GM12878 (cell line): ENCODE measurements at regions not wholly inside any gene's neighbourhood (a gene's known extent, or its start where the extent isn't known, plus 50 kb on each side); places are given as distances from the start of the nearest gene placed in this dataset.

Source experiments
- ATAC-seq: fragments of 200-7000 bp; cut with Tn5 transposase; 3 replicates; pipeline ENCODE4 v1.9.1; 2020; ENCODE audit warnings: mild to moderate bottlenecking, moderate library complexity
- BruUV-seq: library from RNA; stranded (reverse); fragments of 400-500 nt; replicated peaks from 2 replicates; lab custom pipeline; 2021; lab: Mats Ljungman, UMichigan
- CTCF ChIA-PET: fragments of 300-600 bp; sonication (Branson Sonifier 250); formaldehyde crosslinking; extraction: SDS; loops from one replicate; lab custom pipeline; 2021; ENCODE audit warnings: inconsistent platforms; lab: Yijun Ruan, JAX
- POLR2A ChIA-PET: fragments of 350-600 bp; formaldehyde crosslinking; extraction: SDS; loops from one replicate; lab custom pipeline; 2021; ENCODE audit warnings: inconsistent platforms; lab: Charles Lee
- RAD21 ChIA-PET: fragments of 300-600 bp; sonication (Branson Sonifier 250); formaldehyde crosslinking; loops from one replicate; lab custom pipeline; 2023; ENCODE audit warnings: antibody characterized with exemption; ENCODE audit not compliant: unreplicated experiment; lab: Charles Lee
- SMC1A ChIA-PET: fragments of 300-600 bp; sonication (Branson Sonifier 250); formaldehyde crosslinking; loops from one replicate; lab custom pipeline; 2023; ENCODE audit not compliant: unreplicated experiment, uncharacterized antibody; lab: Charles Lee
- DNase-seq: peaks from one replicate; pipeline ENCODE4 v3.0.0-alpha.2; 2011; ENCODE audit warnings: low read depth, low spot score
- FAIRE-seq: peaks from 3 replicates; lab custom pipeline; 2011; peaks lifted over from hg19 to GRCh38; lab: Jason Lieb, UNC
- H2AFZ ChIP-seq: 2 replicates; pipeline ENCODE4 v1.6.0; 2011; ENCODE audit warnings: low read depth, low read length, control low read depth; ENCODE audit not compliant: control insufficient read depth
- H3K27ac ChIP-seq: 2 replicates; pipeline ENCODE4 v1.5.1; 2011; ENCODE audit warnings: control low read depth; ENCODE audit not compliant: control insufficient read depth, insufficient read depth
- H3K27me3 ChIP-seq, 2 experiments: replicated peaks in 1 of 2; 2 replicates each; pipeline versions ENCODE4 v1.6.0 to v1.6.1; 2011; ENCODE audit warnings: low read length in 1 of 2; ENCODE audit not compliant: control insufficient read depth in 2 of 2, insufficient read depth in 2 of 2
- H3K36me3 ChIP-seq, 2 experiments: 2 replicates each; pipeline ENCODE4 v1.5.1; 2011; ENCODE audit warnings: low read length in 1 of 2; ENCODE audit not compliant: control insufficient read depth in 2 of 2, insufficient read depth in 2 of 2
- H3K4me1 ChIP-seq: 2 replicates; pipeline ENCODE4 v1.6.1; 2011; ENCODE audit warnings: mild to moderate bottlenecking, low read length, moderate library complexity, mixed read lengths; ENCODE audit not compliant: control insufficient read depth, insufficient read depth
- H3K4me2 ChIP-seq: 2 replicates; pipeline ENCODE4 v1.6.0; 2011; ENCODE audit warnings: control low read depth; ENCODE audit not compliant: control insufficient read depth, insufficient read depth
- H3K4me3 ChIP-seq: fragments of 200-600 bp; sonication (generic); 2 replicates; pipeline ENCODE4 v1.5.1; 2016
- H3K79me2 ChIP-seq: 2 replicates; pipeline ENCODE4 v1.6.0; 2011; ENCODE audit warnings: low read length; ENCODE audit not compliant: control insufficient read depth, insufficient read depth
- H3K9ac ChIP-seq: 2 replicates; pipeline ENCODE4 v1.8.0; 2011; ENCODE audit warnings: low read length, control low read depth, mixed read lengths; ENCODE audit not compliant: control insufficient read depth, insufficient read depth
- H3K9me3 ChIP-seq: replicated peaks from 3 replicates; pipeline ENCODE4 v1.5.1; 2011; ENCODE audit warnings: mild to moderate bottlenecking, low read length; ENCODE audit not compliant: control insufficient read depth, insufficient read depth
- H4K20me1 ChIP-seq: 2 replicates; pipeline ENCODE4 v1.6.0; 2011; ENCODE audit not compliant: control insufficient read depth, insufficient read depth
- E2F4 ChIP-seq: IDR thresholded peaks from 2 replicates; pipeline ENCODE4 v1.6.1; 2012; ENCODE audit warnings: low read depth, low read length, improper control_type of control experiment
- E2F8 ChIP-seq: fragments of 450-650 bp; IDR thresholded peaks from 2 replicates; pipeline ENCODE4 v1.6.1; 2018; ENCODE audit warnings: mild to moderate bottlenecking, low read depth, moderate library complexity; ENCODE audit not compliant: partially characterized antibody
- FOXM1 ChIP-seq: IDR thresholded peaks from 2 replicates; pipeline ENCODE4 v1.6.1; 2012; ENCODE audit warnings: low read depth, mild to moderate bottlenecking, inconsistent platforms, low read length, moderate library complexity
- NFYA ChIP-seq: IDR thresholded peaks from 2 replicates; pipeline ENCODE4 v1.6.1; 2011; ENCODE audit warnings: low read depth, mild to moderate bottlenecking, low read length, improper control_type of control experiment, borderline replicate concordance
- REST ChIP-seq: IDR thresholded peaks from 2 replicates; pipeline ENCODE4 v1.6.1; 2012; ENCODE audit warnings: mild to moderate bottlenecking, low read depth, low read length
- YY1 ChIP-seq: IDR thresholded peaks from 2 replicates; pipeline ENCODE4 v1.6.1; 2011; ENCODE audit warnings: low read depth, mild to moderate bottlenecking, low read length
- ZNF622 ChIP-seq: fragments of 450-650 bp; IDR thresholded peaks from 2 replicates; pipeline ENCODE4 v1.6.1; 2017; ENCODE audit warnings: mild to moderate bottlenecking, inconsistent platforms
- WGBS: methylation state at CpG from one replicate; pipeline ENCODE4 v1.1.6; 2016; ENCODE audit warnings: low lambda C conversion rate; ENCODE audit not compliant: insufficient replicate concordance, insufficient coverage; ENCODE audit errors: missing lambda C conversion rate; 5-methylcytosine and 5-hydroxymethylcytosine counted together
- in situ Hi-C: fragments of 300-500 bp; cut with MboI; formaldehyde crosslinking; loops from 9 replicates; pipeline ENCODE4 v1.14.3; 2018; ENCODE audit warnings: mixed read lengths
- intact Hi-C: fragments of 100-400 bp; cut with micrococcal nuclease; formaldehyde crosslinking; loops from one replicate; pipeline ENCODE4 v1.14.2; 2022; ENCODE audit not compliant: unreplicated experiment

DNA sequence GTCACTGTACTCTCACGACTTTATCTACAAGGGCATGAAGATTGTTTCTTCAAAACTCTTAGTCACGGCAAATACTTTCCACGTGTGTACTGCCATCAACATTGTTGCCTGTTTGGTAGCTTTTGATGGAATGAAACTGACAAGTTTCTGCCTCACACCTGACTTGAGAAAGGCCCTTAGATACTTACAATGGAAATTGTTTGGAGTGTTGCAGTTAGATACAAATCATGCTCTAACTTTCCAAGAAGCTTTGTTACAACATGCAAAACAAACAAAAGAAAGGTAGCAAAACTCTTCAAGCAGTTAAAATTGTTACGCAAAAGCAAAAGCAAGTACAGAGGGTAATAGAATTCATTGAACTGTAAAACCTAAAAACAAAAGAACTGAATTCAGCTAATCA, 91.1 kb upstream of the TLE4 start:
- POLR2A ChIA-PET = no interaction called here
- H3K27ac ChIP-seq = no peak overlapping the region
- RAD21 ChIA-PET = interaction anchor here (1.2 to 2.4 kb wide), 2 partner anchors 91 to 93 kb away, joined by 3 to 8 read pairs; partner anchors contain the start of gene TLE4
- no peak for ATAC-seq
- intact Hi-C loops = no loop called here
- no peak overlapping the region for H3K4me3 ChIP-seq
- CTCF ChIA-PET = no interaction called here
- H3K9me3 ChIP-seq = no peaks in the 10 kb centered on the region
- SMC1A ChIA-PET = interaction anchor here (0.6 to 1.4 kb wide), 4 partner anchors 9 to 803 kb away, joined by 3 to 5 read pairs (median 4); partner anchors contain the start of gene TLE4
- no peaks in the 10 kb centered on the region for H3K36me3 ChIP-seq
- no peak for TF ChIP-seq E2F8
- no peak for TF ChIP-seq NFYA
- TF ChIP-seq FOXM1 = no peak
- no peak for TF ChIP-seq ZNF622
- TF ChIP-seq E2F4 = no peak
- no peak for TF ChIP-seq REST
- no peak for TF ChIP-seq YY1
- TF ChIP-seq, all 136 proteins: peak for 0
- BruUV-seq = no TSS peak
- Histone ChIP-seq H3K4me2 (no peak overlapping the region), H3K27me3 (no peaks in the 10 kb centered on the region), H3K79me2 (no peaks in the 10 kb centered on the region), H4K20me1 (no peaks in the 10 kb centered on the region), H3K9ac (no peak overlapping the region), H2AFZ (no peak overlapping the region), H3K4me1 (no peaks in the 10 kb centered on the region)
- FAIRE-seq (no peak), DNase-seq (no peak)
- WGBS = 60% methylated on average over 4 of the region's 4 CpGs
- in situ Hi-C loops = no loop called here
